SK-N-SH treated with all-trans-retinoic acid at 6 μM for 48 hours (cell line): ENCODE measurements at regions not wholly inside any gene's neighbourhood (a gene's known extent, or its start where the extent isn't known, plus 50 kb on each side); places are given as distances from the start of the nearest gene placed in this dataset.

ENCODE experiments used
- ATAC-seq: fragments of 200-7000 bp; cut with Tn5 transposase; 3 replicates; pipeline ENCODE4 v1.9.1; 2020; ENCODE audit warnings: mild to moderate bottlenecking, moderate library complexity
- ARNTL ChIP-seq: fragments of 450-650 bp; formaldehyde crosslinking; IDR thresholded peaks from 2 replicates; pipeline ENCODE4 v1.5.0; 2020; ENCODE audit warnings: low read depth, mild to moderate bottlenecking, moderate library complexity, borderline replicate concordance
- BACH2 ChIP-seq: fragments of 250-450 bp; sonication (Bioruptor Pico); IDR thresholded peaks from 2 replicates; pipeline ENCODE4 v1.9.0; 2021; ENCODE audit warnings: mild to moderate bottlenecking, borderline replicate concordance
- CSDC2 ChIP-seq: fragments of 250-450 bp; sonication (Bioruptor Pico); IDR thresholded peaks from 2 replicates; pipeline ENCODE4 v1.5.0; 2020; ENCODE audit warnings: mild to moderate bottlenecking, moderate library complexity
- CSRNP3 ChIP-seq: fragments of 250-450 bp; sonication (Bioruptor Pico); IDR thresholded peaks from 2 replicates; pipeline ENCODE4 v1.5.1; 2021; ENCODE audit warnings: mild to moderate bottlenecking, moderate library complexity
- ESRRG ChIP-seq: fragments of 250-450 bp; sonication (Bioruptor Pico); IDR thresholded peaks from 2 replicates; pipeline ENCODE4 v1.6.1; 2021; ENCODE audit warnings: mild to moderate bottlenecking
- GLIS3 ChIP-seq: fragments of 250-450 bp; sonication (Bioruptor Pico); IDR thresholded peaks from 2 replicates; pipeline ENCODE4 v1.5.0; 2020; ENCODE audit warnings: mild to moderate bottlenecking, moderate library complexity
- ISL1 ChIP-seq: fragments of 250-450 bp; sonication (Bioruptor Pico); IDR thresholded peaks from 2 replicates; pipeline ENCODE4 v2.1.2; 2022; ENCODE audit warnings: mild to moderate bottlenecking, moderate library complexity
- OSR1 ChIP-seq: fragments of 250-450 bp; sonication (Bioruptor Pico); IDR thresholded peaks from 2 replicates; pipeline ENCODE4 v1.8.0; 2022; ENCODE audit warnings: moderate library complexity, mild to moderate bottlenecking, inconsistent platforms
- POU6F1 ChIP-seq: fragments of 250-450 bp; sonication (Bioruptor Pico); IDR thresholded peaks from 2 replicates; pipeline ENCODE4 v1.8.0; 2021; ENCODE audit warnings: low read depth, mild to moderate bottlenecking, moderate library complexity, borderline replicate concordance
- RARB ChIP-seq: fragments of 250-450 bp; sonication (Bioruptor Pico); IDR thresholded peaks from 2 replicates; pipeline ENCODE4 v1.8.0; 2021; ENCODE audit warnings: mild to moderate bottlenecking, moderate library complexity
- SNAI2 ChIP-seq: fragments of 250-450 bp; sonication (Bioruptor Pico); IDR thresholded peaks from 2 replicates; pipeline ENCODE4 v1.5.0; 2020; ENCODE audit warnings: mild to moderate bottlenecking, moderate library complexity
- TCF4 ChIP-seq: fragments of 250-450 bp; sonication (Bioruptor Pico); IDR thresholded peaks from 2 replicates; pipeline ENCODE4 v1.8.0; 2021; ENCODE audit warnings: mild to moderate bottlenecking, moderate library complexity, borderline replicate concordance
- TOX ChIP-seq: fragments of 250-450 bp; sonication (Bioruptor Pico); IDR thresholded peaks from 2 replicates; pipeline ENCODE4 v1.8.0; 2021; ENCODE audit warnings: mild to moderate bottlenecking, moderate library complexity, borderline replicate concordance
- ZC3H10 ChIP-seq: fragments of 250-450 bp; sonication (Bioruptor Pico); IDR thresholded peaks from 2 replicates; pipeline ENCODE4 v1.5.1; 2021; ENCODE audit warnings: mild to moderate bottlenecking, moderate library complexity
- ZFP3 ChIP-seq: fragments of 250-450 bp; sonication (Bioruptor Pico); IDR thresholded peaks from 2 replicates; pipeline ENCODE4 v1.5.0; 2020; ENCODE audit warnings: mild to moderate bottlenecking, moderate library complexity
- ZFP30 ChIP-seq: fragments of 450-650 bp; formaldehyde crosslinking; IDR thresholded peaks from 2 replicates; pipeline ENCODE4 v1.5.0; 2022; ENCODE audit warnings: mild to moderate bottlenecking, moderate library complexity
- ZNF70 ChIP-seq: fragments of 450-650 bp; formaldehyde crosslinking; IDR thresholded peaks from 2 replicates; pipeline ENCODE4 v1.5.0; 2020; ENCODE audit warnings: mild to moderate bottlenecking, moderate library complexity
- ZNF8 ChIP-seq: fragments of 450-650 bp; formaldehyde crosslinking; IDR thresholded peaks from 2 replicates; pipeline ENCODE4 v1.5.0; 2020; ENCODE audit warnings: mild to moderate bottlenecking, moderate library complexity
- TF ChIP-seq, protein P1 (sequence below): fragments of 250-450 bp; sonication (Bioruptor Pico); IDR thresholded peaks from 2 replicates; pipeline ENCODE4 v1.8.0; 2020; ENCODE audit warnings: mild to moderate bottlenecking, moderate library complexity, borderline replicate concordance
- TF ChIP-seq, protein P2 (sequence below): fragments of 250-450 bp; sonication (Bioruptor Pico); IDR thresholded peaks from 2 replicates; pipeline ENCODE4 v1.5.1; 2020; ENCODE audit warnings: low read depth, mild to moderate bottlenecking, moderate library complexity

GRCh38 chr11:70762810-70763209 lies 364.5 kb downstream of the CTTN start:
- no peak for TF ChIP-seq ARNTL (CRISPR knock-in tag)
- TF ChIP-seq, protein P1, sequence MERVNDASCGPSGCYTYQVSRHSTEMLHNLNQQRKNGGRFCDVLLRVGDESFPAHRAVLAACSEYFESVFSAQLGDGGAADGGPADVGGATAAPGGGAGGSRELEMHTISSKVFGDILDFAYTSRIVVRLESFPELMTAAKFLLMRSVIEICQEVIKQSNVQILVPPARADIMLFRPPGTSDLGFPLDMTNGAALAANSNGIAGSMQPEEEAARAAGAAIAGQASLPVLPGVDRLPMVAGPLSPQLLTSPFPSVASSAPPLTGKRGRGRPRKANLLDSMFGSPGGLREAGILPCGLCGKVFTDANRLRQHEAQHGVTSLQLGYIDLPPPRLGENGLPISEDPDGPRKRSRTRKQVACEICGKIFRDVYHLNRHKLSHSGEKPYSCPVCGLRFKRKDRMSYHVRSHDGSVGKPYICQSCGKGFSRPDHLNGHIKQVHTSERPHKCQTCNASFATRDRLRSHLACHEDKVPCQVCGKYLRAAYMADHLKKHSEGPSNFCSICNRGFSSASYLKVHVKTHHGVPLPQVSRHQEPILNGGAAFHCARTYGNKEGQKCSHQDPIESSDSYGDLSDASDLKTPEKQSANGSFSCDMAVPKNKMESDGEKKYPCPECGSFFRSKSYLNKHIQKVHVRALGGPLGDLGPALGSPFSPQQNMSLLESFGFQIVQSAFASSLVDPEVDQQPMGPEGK (CRISPR knock-in tag), result no peak
- TF ChIP-seq CSDC2 (CRISPR knock-in tag), result no peak
- no peak for TF ChIP-seq ZC3H10 (CRISPR knock-in tag)
- no peak for TF ChIP-seq ISL1
- no peak for TF ChIP-seq ZNF70 (CRISPR knock-in tag)
- TF ChIP-seq RARB (CRISPR knock-in tag), result no peak
- TF ChIP-seq TOX (CRISPR knock-in tag), result no peak
- TF ChIP-seq SNAI2 (CRISPR knock-in tag), result no peak
- no peak for TF ChIP-seq TCF4 (CRISPR knock-in tag)
- TF ChIP-seq BACH2 (CRISPR knock-in tag), result no peak
- no peak for TF ChIP-seq OSR1
- TF ChIP-seq CSRNP3, result no peak
- no peak for TF ChIP-seq GLIS3 (CRISPR knock-in tag)
- no peak for TF ChIP-seq ZFP30 (CRISPR knock-in tag)
- no peak for TF ChIP-seq POU6F1 (CRISPR knock-in tag)
- ATAC-seq, result no peak

- ATAC-seq, result no peak
- no peak for TF ChIP-seq GLIS3 (CRISPR knock-in tag)
- no peak for TF ChIP-seq ZNF8
- TF ChIP-seq ESRRG (CRISPR knock-in tag), result no peak
- TF ChIP-seq TOX (CRISPR knock-in tag), result no peak
- no peak for TF ChIP-seq ZC3H10 (CRISPR knock-in tag)
- no peak for TF ChIP-seq ZFP3 (CRISPR knock-in tag)
- TF ChIP-seq, protein P2, sequence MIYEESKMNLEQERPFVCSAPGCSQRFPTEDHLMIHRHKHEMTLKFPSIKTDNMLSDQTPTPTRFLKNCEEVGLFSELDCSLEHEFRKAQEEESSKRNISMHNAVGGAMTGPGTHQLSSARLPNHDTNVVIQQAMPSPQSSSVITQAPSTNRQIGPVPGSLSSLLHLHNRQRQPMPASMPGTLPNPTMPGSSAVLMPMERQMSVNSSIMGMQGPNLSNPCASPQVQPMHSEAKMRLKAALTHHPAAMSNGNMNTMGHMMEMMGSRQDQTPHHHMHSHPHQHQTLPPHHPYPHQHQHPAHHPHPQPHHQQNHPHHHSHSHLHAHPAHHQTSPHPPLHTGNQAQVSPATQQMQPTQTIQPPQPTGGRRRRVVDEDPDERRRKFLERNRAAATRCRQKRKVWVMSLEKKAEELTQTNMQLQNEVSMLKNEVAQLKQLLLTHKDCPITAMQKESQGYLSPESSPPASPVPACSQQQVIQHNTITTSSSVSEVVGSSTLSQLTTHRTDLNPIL (CRISPR knock-in tag), result no peak
- TF ChIP-seq, all 23 proteins: peak for 0
These were observed 365.3 kb downstream of the CTTN start for GRCh38 chr11:70763606-70764005.

DNA sequence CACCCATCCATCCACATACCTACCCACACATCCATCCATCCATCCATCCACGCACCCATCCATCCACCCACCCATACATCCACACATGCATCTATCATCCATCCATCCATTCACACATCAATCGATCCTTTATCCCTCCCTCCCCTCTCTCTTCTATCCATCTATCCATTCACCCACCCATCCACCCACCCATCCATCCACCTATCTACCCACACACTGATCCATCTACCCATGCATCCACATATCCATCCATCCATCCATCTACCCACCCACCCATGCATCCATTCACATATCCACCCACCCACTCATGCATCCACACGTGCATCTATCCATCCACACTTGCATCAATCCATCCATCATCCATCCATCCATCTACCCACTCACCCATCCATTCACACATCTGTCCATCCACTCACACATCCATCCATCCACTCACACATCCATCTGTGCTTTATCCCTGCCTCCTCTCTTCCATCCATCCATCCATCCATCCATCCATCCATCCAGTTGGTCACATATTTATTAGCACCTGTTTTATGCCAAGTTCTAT lies 366.1 kb downstream of the CTTN start:
- no peak for TF ChIP-seq TCF4 (CRISPR knock-in tag)
- TF ChIP-seq BACH2 (CRISPR knock-in tag), result no peak
- no peak for TF ChIP-seq ESRRG (CRISPR knock-in tag)
- no peak for TF ChIP-seq ISL1
- TF ChIP-seq CSRNP3, result no peak
- no peak for TF ChIP-seq CSDC2 (CRISPR knock-in tag)
- TF ChIP-seq POU6F1 (CRISPR knock-in tag), result no peak
- TF ChIP-seq TOX (CRISPR knock-in tag), result no peak
- TF ChIP-seq ZFP30 (CRISPR knock-in tag), result no peak
- TF ChIP-seq, protein P2 (CRISPR knock-in tag), result no peak
- ATAC-seq, result no peak
